Iris pigment epithelial cell (primary cell): ENCODE measurements at regions not wholly inside any gene's neighbourhood (a gene's known extent, or its start where the extent isn't known, plus 50 kb on each side); places are given as distances from the start of the nearest gene placed in this dataset.
"Not testable (repeated sequence)": the region's sequence is repeated elsewhere in the genome, so short reads cannot be mapped to it uniquely, and the experiment has no call there.

Source experiments
- DNase-seq: peaks from one replicate; pipeline ENCODE4 v3.0.0-alpha.2; 2011; ENCODE audit warnings: low read depth

- DNase-seq = no peak
These were observed 189.3 kb upstream of the G2E3 start for GRCh38 chr14:30369502-30370180.

- DNase-seq = no peak
These were observed 185.9 kb upstream of the G2E3 start for GRCh38 chr14:30373053-30373452.

- no peak for DNase-seq
These were observed 185.4 kb upstream of the G2E3 start for GRCh38 chr14:30373526-30373925.

- DNase-seq = peak; percentile 65
These were observed 183.6 kb upstream of the G2E3 start for GRCh38 chr14:30375296-30375892.

GRCh38 chr14:30381861-30382480 is 177.0 kb upstream of the G2E3 start:
- DNase-seq = no peak

- no peak for DNase-seq
These were observed 173.0 kb upstream of the G2E3 start for GRCh38 chr14:30385925-30386324.

- no peak for DNase-seq
These were observed 171.1 kb upstream of the G2E3 start for GRCh38 chr14:30387871-30388270.

- DNase-seq = peak; percentile 1
These were observed 169.7 kb upstream of the G2E3 start for GRCh38 chr14:30389134-30389876.

- DNase-seq = no peak
These were observed 169.0 kb upstream of the G2E3 start for GRCh38 chr14:30389877-30390385.

GRCh38 chr14:30395065-30395464 is 163.9 kb upstream of the G2E3 start:
- no peak for DNase-seq

- no peak for DNase-seq
These were observed 156.1 kb upstream of the G2E3 start for GRCh38 chr14:30402846-30403245.

- DNase-seq = no peak
These were observed 155.2 kb upstream of the G2E3 start for GRCh38 chr14:30403791-30404190.

GRCh38 chr14:30409508-30410015 is 149.4 kb upstream of the G2E3 start:
- DNase-seq = not testable (repeated sequence)

GRCh38 chr14:30410986-30411385 is 148.0 kb upstream of the G2E3 start:
- DNase-seq = no peak

GRCh38 chr14:30413184-30413583 is 145.8 kb upstream of the G2E3 start:
- not testable (repeated sequence) for DNase-seq

- DNase-seq = peak; percentile 39
These were observed 141.8 kb upstream of the G2E3 start for GRCh38 chr14:30417121-30417520.

- no peak for DNase-seq
These were observed 141.0 kb upstream of the G2E3 start for GRCh38 chr14:30417999-30418398.

- no peak for DNase-seq
These were observed 139.9 kb upstream of the G2E3 start for GRCh38 chr14:30419037-30419436.

GRCh38 chr14:30420515-30420914 is 138.4 kb upstream of the G2E3 start:
- no peak for DNase-seq

GRCh38 chr14:30426463-30426862 is 132.5 kb upstream of the G2E3 start:
- DNase-seq = no peak

- DNase-seq = no peak
These were observed 131.6 kb upstream of the G2E3 start for GRCh38 chr14:30427401-30427800.

GRCh38 chr14:30427846-30428245 is 131.1 kb upstream of the G2E3 start:
- DNase-seq = no peak
